ENCODE measurements at regions not wholly inside any gene's neighbourhood (a gene's known extent, or its start where the extent isn't known, plus 50 kb on each side); places are given as distances from the start of the nearest gene placed in this dataset.

GRCh38 chr16:80002261-80002660 is 401.7 kb upstream of the MAF start:
- TF ChIP-seq POLR2A (IDR thresholded peaks at IDR 0.05; ENCODE audit: low read depth) (no peak), CTCF (IDR thresholded peaks at IDR 0.05) (no peak)

Measured in esophagus muscularis mucosa (tissue), 3 donors.